GM18951 (cell line): ENCODE measurements at regions not wholly inside any gene's neighbourhood (a gene's known extent, or its start where the extent isn't known, plus 50 kb on each side); places are given as distances from the start of the nearest gene placed in this dataset.

Experiments used
- POLR2A ChIP-seq: IDR thresholded peaks from 4 replicates; pipeline ENCODE4 v1.6.1; 2011; ENCODE audit warnings: mild to moderate bottlenecking; ENCODE audit not compliant: insufficient read length, insufficient read depth; ENCODE audit errors: extremely low read depth
- in situ Hi-C: fragments of 300-500 bp; cut with MboI; formaldehyde crosslinking; loops from one replicate; pipeline ENCODE4 v1.12.0; 2022; ENCODE audit warnings: low sequenced_read_pairs, mixed read lengths, inconsistent platforms; ENCODE audit not compliant: unreplicated experiment

DNA sequence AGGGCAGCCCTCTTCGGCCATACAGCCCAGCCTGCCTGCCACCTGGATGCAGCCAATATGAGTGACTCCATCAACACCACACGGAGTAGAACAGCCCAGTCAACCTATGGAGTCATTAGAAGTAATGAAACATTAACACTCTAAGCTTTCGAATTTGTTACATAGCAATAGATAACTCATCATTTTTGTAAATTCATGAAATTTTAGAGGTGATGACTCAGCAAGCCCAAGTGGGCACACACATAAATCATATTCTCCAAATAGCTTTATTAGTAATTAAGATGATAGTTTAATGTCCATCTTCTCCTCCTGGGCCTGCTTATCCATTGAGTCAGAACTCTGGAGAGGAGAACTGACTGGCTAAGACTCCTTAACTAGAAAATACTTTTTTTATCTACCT lies 335.0 kb upstream of the KCNH8 start:
- in situ Hi-C loops, result no loop called here
- no peak for TF ChIP-seq POLR2A

DNA sequence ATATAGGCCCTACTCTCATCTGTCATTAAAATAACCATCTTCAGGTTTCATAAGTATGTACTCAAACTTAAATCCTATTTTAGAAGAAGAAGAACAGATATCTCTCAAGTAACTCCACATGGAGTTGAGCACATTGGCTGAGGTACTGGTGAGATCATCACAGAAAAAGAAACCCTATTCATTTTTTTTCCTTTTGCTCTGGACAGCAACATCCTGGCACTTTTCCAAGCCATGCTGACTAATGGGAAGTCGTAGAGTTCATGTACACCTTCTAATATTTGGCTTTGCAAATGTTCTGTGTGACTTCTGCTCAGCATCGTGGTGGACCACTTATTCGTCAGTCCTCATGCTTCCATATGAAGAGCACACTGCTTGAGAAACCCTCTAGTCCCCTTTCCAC lies 336.0 kb upstream of the KCNH8 start:
- in situ Hi-C loops, result no loop called here
- no peak for TF ChIP-seq POLR2A

DNA sequence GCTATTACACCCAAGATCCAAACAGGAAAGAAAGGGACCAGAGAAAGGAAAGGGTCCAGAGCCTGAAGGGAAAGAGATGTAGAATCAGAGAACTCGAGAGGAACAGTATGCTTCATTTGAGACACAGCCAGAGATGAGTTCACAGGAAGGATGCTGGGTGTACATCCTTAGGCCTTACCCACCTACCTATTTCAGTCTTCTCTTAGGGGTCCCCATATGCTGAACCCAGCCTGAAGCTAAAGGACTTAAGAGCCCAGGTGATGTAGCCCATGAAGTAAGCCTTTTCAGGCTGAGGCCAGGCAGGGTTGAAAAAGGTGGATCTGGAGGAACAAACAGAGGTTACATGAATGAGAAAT lies 338.0 kb upstream of the KCNH8 start:
- in situ Hi-C loops, result no loop called here

DNA sequence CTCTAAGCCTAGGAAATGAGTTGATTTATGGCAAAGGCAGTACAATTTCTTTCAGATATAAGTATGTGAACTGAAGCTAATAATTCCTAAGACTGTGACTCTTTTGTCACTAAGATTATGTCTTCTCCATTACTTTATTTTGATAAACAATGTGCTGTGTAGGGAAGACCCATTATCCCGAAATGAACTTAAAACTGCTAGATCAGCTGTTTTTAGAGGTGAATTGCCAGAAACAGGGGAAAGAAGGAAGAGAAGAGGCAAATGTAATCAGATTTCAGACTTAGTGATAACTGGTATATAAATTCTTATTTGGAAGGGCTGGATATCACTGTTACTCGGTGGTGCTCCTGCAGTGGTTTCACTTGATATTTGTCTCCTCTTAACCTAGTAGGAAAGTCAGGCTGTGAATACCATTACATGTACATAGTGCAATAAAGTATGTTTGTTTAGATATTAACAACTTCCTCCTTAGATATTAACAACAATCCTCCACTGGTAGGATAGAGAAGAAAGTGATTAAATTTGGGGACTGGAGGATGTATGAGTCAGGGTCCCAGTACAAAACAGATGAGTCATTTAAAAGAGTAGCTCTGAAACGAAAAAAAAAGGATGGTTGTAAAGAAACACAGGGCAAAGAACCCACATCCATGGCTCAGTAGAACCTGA lies 338.5 kb upstream of the KCNH8 start:
- no peak for TF ChIP-seq POLR2A

More for the DNA sequence above, 338.0 kb upstream of the KCNH8 start:
- TF ChIP-seq POLR2A, result no peak

DNA sequence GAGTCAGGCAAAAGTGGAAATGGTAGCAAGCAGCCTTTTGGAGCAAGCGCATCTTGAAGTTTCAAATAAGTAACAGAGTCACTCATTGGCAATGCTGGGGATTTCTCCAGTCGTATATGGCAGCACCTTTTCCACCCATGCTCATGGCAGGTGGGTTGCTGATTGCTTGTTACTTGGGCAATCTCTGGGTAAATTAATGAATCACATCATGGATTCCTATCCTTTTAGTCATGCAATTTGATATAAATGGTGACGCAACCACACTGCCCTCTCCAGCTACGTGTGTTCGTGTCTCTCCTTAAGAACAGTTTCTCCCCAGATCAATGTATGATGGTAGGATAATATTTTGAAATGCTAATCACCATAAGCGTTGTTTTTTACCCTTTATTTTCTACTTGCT lies 339.9 kb upstream of the KCNH8 start:
- TF ChIP-seq POLR2A, result no peak
- in situ Hi-C loops, result no loop called here

More for the DNA sequence above, 338.5 kb upstream of the KCNH8 start:
- in situ Hi-C loops, result no loop called here

DNA sequence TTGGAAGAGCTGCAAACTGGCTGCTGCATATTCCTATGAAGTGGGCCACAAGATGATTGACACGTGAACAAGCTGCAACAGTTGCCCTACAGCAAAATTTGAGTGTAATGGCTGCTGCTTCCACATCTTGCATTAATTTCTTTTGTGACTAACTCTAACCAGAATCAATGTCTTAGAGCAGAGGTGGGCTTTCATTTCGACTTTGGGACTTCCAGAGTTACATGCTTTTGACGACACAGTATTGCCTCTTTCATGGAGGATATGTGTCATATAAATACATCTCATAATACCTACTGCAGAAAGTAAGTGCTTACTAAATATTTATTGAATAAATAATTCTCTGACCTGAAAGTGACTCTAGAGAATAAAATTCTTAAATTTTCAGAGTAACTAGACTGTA lies 340.7 kb upstream of the KCNH8 start:
- in situ Hi-C loops, result no loop called here
- TF ChIP-seq POLR2A, result no peak

DNA sequence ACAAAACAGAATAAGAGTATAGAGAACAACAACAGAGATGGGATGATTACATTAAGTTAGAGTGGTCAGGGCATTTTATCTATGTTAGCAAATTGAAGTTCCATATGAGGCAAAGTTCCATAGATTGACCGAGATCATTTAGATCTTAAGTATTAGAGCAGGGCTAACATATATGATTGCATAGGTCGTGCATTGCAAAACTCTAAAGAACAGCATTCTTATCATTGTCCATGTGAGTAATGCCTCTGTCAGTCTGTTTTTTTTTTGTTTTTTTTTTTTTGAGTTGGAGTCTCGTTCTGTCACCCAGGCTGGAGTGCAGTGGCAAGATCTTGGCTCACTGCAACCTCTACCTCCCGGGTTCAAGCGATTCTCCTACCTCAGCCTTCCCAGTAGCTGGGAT lies 341.7 kb upstream of the KCNH8 start:
- in situ Hi-C loops, result no loop called here
- TF ChIP-seq POLR2A, result no peak

DNA sequence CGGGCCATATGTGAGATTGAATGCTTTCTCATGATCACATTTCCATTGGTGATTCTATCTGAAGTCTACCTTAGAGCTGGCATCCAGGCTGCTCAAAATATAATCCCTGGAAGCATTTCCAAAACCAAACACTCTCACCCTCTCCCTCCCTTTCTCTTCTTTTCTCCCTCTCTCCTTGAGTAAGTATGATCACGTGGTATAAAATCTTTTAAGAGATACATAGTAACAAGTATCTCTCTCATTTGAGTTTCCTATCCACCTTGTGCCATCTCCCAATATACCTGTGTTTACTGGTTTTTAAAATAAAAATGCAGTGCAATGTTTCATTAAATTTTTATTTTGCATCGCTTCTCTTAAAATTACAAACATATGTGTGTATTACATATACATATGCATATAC lies 350.9 kb upstream of the KCNH8 start:
- in situ Hi-C loops, result no loop called here
- TF ChIP-seq POLR2A, result no peak

DNA sequence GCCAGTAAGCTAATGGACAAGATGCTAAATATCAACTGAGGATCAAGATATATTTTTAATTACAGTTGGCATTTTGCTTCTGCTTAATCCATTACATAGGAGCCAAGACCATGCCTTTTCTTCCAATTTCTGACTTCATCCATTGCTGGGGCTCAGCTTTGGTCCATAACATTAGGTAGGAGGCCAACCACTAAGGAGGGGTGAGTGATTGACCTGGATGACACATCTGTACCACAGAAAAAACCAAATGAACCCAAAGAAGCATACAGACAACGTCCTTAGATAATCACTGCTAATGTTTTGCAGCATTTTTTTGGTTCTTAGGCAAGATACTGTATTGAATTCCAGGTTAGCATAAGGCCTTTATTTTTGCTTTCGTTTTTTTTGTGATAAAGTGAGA lies 353.2 kb upstream of the KCNH8 start:
- in situ Hi-C loops, result no loop called here
- no peak for TF ChIP-seq POLR2A

DNA sequence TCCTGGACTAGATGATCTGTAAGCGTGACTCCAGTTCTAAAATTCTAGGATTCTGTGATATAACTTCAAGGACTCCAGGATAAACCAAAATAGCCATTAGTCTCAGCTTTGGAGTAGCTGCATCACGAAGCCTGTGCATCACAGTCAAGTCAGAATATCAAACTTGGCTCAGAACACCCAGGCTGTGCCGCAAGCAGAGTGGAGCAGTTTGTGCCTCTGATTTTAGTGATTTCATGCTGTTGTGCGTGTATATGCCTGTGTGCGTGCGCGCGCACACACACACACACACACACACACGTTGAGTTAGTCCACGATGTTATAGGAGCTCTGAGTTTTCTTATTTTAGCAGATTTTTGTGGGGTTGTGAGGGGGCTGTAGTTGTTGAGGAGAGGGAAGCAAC lies 356.6 kb upstream of the KCNH8 start:
- TF ChIP-seq POLR2A, result no peak
- in situ Hi-C loops, result no loop called here

DNA sequence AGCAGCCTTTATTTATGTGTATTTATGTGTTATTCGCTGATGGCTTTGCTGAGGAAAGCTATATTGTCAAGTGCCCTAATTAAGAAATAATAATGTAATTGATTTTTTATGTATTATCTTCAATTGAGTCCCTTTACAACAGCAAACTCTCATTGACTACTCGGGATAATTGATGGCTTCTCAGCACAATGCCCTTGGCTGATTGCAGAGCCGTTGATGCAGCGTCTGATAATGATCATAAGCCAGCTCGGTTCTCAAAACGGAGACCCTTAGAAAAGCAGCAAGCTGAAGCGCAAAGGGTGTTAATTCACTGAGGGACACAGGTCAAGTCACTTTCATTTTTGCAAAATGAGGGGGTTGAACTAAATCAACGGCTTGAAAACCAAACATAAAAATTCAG lies 357.1 kb upstream of the KCNH8 start:
- no peak for TF ChIP-seq POLR2A
- in situ Hi-C loops, result no loop called here

DNA sequence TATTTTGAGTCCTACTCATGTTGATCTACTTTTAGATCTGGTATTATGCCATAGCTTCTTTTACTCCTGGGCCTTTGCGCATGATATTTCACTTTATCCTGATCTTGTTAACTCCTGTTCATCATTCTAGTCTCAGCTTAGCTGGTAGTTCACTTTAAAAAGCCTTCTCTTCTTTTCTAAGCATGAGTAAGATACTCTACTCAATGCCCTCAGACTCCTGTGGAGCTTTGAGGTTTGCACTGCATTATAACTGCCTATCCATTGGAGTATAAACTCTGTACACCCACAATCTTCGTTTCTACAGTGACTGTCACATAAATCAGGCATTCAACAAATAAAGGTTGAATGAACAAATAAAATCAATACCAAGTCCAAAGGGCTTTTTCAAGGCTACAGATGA lies 357.9 kb upstream of the KCNH8 start:
- in situ Hi-C loops, result no loop called here
- no peak for TF ChIP-seq POLR2A

DNA sequence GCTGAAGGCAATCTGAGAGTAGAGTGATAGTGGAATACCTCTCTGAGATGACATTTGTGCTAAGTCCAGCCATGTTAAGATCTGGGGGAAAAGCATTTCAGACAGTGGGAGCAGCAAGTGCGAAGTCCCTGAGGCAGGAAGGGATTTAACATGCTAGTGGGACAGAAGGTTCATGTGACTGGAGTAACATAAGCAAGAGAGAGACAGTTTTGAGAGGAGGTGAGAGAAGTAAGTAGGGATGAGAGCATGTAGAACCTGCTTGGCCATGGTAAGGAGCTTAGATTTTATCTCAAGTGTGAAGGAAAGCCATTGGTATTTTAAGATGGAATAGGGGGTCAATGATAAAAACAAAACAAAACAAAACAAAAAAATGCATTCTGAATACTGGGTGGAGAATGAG lies 358.6 kb upstream of the KCNH8 start:
- in situ Hi-C loops, result no loop called here
- no peak for TF ChIP-seq POLR2A

DNA sequence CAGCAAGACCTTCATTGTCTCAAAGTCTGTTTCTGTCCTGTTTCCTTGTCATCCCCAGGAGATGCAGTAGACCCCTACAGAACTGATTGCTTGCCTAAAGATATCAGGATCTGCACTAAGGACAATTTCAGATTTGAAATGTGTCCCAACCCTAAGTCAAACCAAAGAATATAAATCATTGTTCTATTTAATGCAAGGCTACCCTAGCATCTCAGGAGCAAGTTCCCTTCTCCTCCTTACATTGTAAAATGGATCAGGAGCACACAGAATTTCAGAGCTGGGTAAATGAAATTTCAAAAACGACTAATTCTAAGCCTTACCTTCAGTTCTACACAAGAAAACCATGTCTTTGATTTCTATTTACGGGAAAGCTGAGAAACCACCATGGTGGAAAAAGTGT lies 360.9 kb upstream of the KCNH8 start:
- in situ Hi-C loops, result no loop called here
- TF ChIP-seq POLR2A, result no peak

DNA sequence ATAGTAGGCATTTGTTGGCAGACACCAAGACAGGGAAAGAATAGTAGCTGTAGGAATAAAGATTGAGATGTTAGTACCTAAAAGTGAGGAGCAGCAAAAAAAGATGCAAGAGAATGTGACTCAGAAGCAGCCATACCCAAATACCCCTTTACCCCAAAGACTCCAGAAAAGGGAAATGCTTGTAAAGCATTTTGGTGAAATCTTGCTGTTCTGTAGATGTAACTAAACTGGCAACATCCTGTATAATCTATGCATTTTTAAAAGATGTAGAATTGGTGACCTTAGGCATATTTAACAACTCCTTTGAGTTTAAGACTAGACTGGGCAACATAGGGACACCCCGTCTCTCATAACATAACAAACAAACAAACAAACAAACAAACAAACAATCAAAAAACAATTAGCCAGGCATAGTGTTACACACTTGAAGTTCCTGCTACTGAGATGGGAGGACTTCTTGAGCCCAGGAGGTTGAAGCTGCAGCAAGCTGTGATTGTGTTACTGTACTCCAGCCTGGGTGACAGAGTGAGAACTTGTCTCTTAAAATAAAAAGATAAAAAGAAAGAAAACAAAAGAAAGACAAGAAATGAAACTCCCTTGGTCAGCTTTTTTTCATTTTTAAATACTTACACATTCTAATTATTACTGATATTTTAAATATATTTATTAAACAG lies 361.5 kb upstream of the KCNH8 start:
- no peak for TF ChIP-seq POLR2A
- in situ Hi-C loops, result no loop called here

DNA sequence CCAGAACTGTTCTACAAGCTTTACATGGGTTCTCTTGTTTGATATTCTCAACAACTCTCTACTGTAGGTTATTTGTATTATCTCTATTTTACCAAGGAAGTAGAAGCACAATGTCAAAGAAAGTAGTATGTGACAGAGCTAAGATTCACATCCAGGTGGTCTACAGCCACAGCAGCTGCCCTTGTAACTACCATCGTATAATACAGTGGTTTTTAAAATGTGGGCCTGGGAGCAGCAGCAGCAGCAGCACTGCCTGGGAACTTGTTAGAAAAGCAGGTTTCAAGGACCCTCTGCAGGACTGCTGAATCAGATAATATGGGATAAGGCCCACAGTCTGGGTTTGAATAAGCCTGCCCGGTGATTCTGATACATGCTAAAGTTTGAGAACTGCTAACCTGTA lies 357.1 kb upstream of the SATB1 start:
- in situ Hi-C loops, result no loop called here
- no peak for TF ChIP-seq POLR2A
